Heart right ventricle (tissue), 16 donors: ENCODE measurements at regions not wholly inside any gene's neighbourhood (a gene's known extent, or its start where the extent isn't known, plus 50 kb on each side); places are given as distances from the start of the nearest gene placed in this dataset.

Experiments
- ATAC-seq, 8 donors: fragments of 200-7000 bp; cut with Tn5 transposase; one replicate each; pipeline ENCODE4 v1.9.1; 2020; ENCODE audit warnings: mild to moderate bottlenecking in 8 of 8, moderate library complexity in 8 of 8, moderate number of reproducible peaks in 1 of 8
- DNase-seq, 2 donors: peaks; one replicate each; pipeline ENCODE4 v3.0.0-alpha.2; 2020
- H3K27ac ChIP-seq, 10 donors: fragments of 200-600 bp; sonication (generic) in 2 of 10; one replicate each; pipeline versions ENCODE4 v1.5.0 to v1.8.0; 2020 to 2022; ENCODE audit warnings: mild to moderate bottlenecking in 3 of 10
- H3K27me3 ChIP-seq, 7 donors: fragments of 200-600 bp; one replicate each; pipeline ENCODE4 v1.8.0; 2021 to 2022; ENCODE audit warnings: mild to moderate bottlenecking in 2 of 7
- H3K36me3 ChIP-seq, 9 donors: fragments of 200-600 bp; sonication (generic) in 1 of 9; one replicate each; pipeline versions ENCODE4 v1.5.0 to v1.8.0; 2020 to 2022; ENCODE audit warnings: mild to moderate bottlenecking in 2 of 9
- H3K4me1 ChIP-seq, 9 donors: fragments of 200-600 bp; sonication (generic) in 1 of 9; one replicate each; pipeline versions ENCODE4 v1.5.0 to v1.8.0; 2020 to 2022; ENCODE audit warnings: mild to moderate bottlenecking in 4 of 9
- H3K4me3 ChIP-seq, 10 donors: fragments of 200-600 bp; sonication (generic) in 2 of 10; one replicate each; pipeline versions ENCODE4 v1.5.0 to v1.8.0; 2020 to 2022; ENCODE audit warnings: mild to moderate bottlenecking in 7 of 10, moderate library complexity in 2 of 10
- H3K9me3 ChIP-seq, 11 donors: fragments of 200-600 bp in 10 of 11; sonication (generic) in 2 of 11; one replicate each; pipeline versions ENCODE4 v1.5.0 to v1.8.0; 2013 to 2022; ENCODE audit warnings: mild to moderate bottlenecking in 2 of 11, control low read depth in 1 of 11, moderate library complexity in 1 of 11
- WGBS, 2 donors: extraction: QIAGEN DNeasy Blood & Tissue Kit; methylation state at CpG; one replicate each; pipeline ENCODE4 v1.1.7; 2013; ENCODE audit warnings: inconsistent platforms in 1 of 2; 5-methylcytosine and 5-hydroxymethylcytosine counted together
- intact Hi-C, 10 donors: fragments of 100-400 bp; cut with DNase I; formaldehyde crosslinking; loops; one replicate each; pipeline versions ENCODE4 v1.11.1 to v1.14.2; 2022
- TF ChIP-seq, protein P1 (sequence below), 9 donors: fragments of 200-600 bp; sonication (generic) in 2 of 9; IDR thresholded peaks; one replicate each; pipeline versions ENCODE4 v1.5.0 to v1.8.0; 2021 to 2022; ENCODE audit warnings: antibody characterized with exemption in 9 of 9, mild to moderate bottlenecking in 5 of 9, moderate library complexity in 1 of 9
- donor health status: Arrhythmogenic right ventricular cardiomyopathy.
- donor health status: ischemic (EF 13 %, LVEDD 7.1; RV severe dilation, severe dysfunction).
- donor health status: healthy with polysubstance abuse.
- donor health status: DM: no; HTN: yes; CAD: no.
- donor health status: DM: no; HTN: no; CAD: no.
- donor health status: ischemic (EF 25% LVEDD 6.9; RV normal size, moderate dysfunction).
- donor health status: ischemic (EF 25% LVEDD 5.7; RV mildly dilated, moderate dysfunction).
- donor health status: healthy.
- donor health status: DM: yes; HTN: yes; CAD: no.
- donor health status: Ischemic cardiomyopathy.
- donor health status: ischemic (EF 35%, LVEDD 5.7; RV mildly dilated, moderate dysfunction).
- donor health status: nonischemic (EF 11% LVEDD 7.7; RV severe dilation, severe dysfunction).
- donor health status: DM: yes; HTN: yes; CAD: no.
- donor health status: PGD.
- donor health status: ischemic (EF 29% LVEDD 5.4; RV normal size, mild dysfunction).
- donor health status: nonischemic (EF 23%, LVEDD 6.1; RV moderate dilation, normal function).

DNA sequence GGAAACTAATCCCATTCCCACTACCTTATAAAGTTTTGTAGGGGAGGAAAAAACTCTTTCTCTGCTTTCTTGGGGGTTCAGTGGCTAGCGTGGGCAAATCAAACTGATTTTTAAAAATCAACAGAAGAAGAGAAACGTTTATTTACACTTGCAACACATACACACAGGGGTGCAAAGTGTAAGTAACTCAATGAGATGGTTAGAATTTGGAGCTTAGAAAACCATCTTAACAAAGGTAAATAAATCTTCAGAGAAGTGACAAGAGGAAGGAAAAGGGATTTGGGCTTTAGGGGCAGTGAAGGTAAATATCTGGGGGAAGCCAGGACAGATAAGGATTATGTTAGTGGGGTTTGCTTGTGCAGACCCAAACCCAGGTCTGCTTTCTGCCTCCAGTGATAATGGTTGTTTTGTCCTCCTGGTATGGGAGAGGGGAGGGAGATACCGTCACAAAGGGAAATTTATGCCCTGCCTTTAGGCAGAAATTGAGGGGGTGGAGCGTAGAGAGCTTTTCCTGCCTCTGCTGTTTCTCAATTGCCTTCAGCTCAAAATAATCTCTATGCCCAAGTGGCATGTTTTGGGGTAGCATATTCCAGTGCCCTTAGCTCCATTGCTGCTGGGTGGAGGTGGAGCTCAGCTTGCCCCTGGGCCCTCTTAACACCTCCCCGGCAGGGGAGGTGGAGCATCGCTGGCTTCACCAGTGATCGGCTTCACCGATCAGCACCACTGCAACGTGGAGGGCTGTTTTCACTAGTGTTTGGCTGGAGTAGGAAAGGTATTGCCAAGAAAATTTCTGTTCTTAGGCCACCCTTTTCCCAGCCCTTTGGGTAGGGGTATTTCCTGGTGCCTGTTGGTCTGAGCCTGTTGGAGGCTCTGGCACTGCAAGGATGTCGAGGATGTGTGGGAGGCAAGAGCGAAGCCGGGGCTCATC lies 92.2 kb downstream of the TEX51 start:
- Histone ChIP-seq H3K4me3 (no peak overlapping the region), H3K36me3 (no peaks in the 10 kb centered on the region), H3K9me3 (peaks cover 0 to 5% (median 0%) of the 10 kb centered on the region in 11 donors), H3K27ac (no peak overlapping the region), H3K27me3 (peaks cover 0 to 37% (median 10%) of the 10 kb centered on the region in 7 donors), H3K4me1 (no peaks in the 10 kb centered on the region)
- WGBS, 2 donors = 61 to 66% methylated on average over 12 of the region's 12 CpGs
- DNase-seq (no peak), ATAC-seq (no peak)
- TF ChIP-seq, protein P1, sequence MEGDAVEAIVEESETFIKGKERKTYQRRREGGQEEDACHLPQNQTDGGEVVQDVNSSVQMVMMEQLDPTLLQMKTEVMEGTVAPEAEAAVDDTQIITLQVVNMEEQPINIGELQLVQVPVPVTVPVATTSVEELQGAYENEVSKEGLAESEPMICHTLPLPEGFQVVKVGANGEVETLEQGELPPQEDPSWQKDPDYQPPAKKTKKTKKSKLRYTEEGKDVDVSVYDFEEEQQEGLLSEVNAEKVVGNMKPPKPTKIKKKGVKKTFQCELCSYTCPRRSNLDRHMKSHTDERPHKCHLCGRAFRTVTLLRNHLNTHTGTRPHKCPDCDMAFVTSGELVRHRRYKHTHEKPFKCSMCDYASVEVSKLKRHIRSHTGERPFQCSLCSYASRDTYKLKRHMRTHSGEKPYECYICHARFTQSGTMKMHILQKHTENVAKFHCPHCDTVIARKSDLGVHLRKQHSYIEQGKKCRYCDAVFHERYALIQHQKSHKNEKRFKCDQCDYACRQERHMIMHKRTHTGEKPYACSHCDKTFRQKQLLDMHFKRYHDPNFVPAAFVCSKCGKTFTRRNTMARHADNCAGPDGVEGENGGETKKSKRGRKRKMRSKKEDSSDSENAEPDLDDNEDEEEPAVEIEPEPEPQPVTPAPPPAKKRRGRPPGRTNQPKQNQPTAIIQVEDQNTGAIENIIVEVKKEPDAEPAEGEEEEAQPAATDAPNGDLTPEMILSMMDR (IDR thresholded peaks at IDR 0.05) = no peak
- intact Hi-C loops = no loop called here

DNA sequence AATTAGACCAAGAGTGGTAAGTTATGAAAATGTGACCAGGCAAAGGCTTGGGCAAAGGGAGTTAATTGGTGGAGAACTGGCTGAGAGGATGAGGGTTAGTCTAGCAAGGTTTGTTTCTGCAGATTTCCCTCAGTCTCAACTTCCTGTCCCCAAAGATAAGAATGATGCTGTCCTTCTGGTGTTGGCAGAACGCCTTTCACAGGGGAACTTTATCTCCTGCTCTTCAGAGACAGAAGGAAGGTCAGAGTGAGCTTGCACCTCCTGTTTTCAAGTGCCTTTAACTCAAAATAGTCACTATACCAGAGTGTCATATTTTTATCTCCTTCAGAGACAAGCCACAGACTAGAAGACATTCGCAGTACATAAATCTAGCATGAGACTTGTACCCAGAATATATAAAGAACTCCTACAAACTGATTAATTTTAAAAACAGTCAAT lies 95.7 kb downstream of the TEX51 start:
- DNase-seq = no peak
- H3K9me3 ChIP-seq = peaks cover 0 to 5% (median 0%) of the 10 kb centered on the region in 11 donors
- no peak overlapping the region for H3K4me3 ChIP-seq
- WGBS, 2 donors = 19 to 28% methylated on average over 2 of the region's 2 CpGs
- intact Hi-C loops = no loop called here
- H3K36me3 ChIP-seq = no peaks in the 10 kb centered on the region
- peaks cover 0 to 31% (median 10%) of the 10 kb centered on the region in 7 donors for H3K27me3 ChIP-seq
- ATAC-seq = no peak
- TF ChIP-seq, protein P1 (IDR thresholded peaks at IDR 0.05) = no peak
- H3K4me1 ChIP-seq = no peaks in the 10 kb centered on the region
- no peak overlapping the region for H3K27ac ChIP-seq

DNA sequence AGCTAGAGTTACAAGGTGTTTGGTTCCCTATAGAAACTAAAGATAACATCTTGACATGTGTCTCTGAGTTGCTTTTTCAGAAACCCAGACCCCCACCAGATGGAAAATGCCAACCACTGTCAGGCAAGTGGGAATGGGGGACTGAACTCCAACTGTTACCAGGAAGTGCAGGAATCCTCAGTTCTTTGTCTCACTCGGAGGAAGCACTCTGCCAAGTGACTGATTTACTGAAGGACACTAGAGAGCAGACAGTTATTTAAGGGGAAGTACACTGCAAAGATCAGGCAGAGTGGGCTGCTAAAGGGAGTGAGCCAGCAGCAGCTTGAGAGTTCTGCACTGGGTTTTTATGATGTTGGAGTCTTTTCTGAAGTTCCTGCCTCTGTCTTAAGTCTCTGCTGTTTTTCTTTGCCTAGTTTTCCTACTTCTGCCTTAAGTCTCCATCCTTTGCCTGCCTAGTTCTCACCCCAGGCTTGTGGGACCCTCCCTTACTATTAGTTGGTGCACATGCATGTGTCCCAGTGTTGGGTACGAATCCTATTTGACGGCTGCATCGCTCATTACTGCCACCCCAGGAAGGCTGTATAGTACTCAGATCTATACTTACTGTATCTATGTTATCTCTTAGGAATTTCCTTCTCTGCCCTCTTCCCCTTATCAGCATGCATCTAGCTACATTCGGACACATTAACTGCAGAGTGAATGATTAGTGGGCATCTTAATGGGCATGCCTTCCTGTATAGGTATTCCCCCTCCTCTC lies 97.1 kb downstream of the TEX51 start:
- no peaks in the 10 kb centered on the region for H3K36me3 ChIP-seq
- no peaks in the 10 kb centered on the region for H3K4me1 ChIP-seq
- DNase-seq = no peak
- H3K27ac ChIP-seq = no peak overlapping the region
- H3K27me3 ChIP-seq = peaks cover 0 to 24% (median 8%) of the 10 kb centered on the region in 7 donors
- ATAC-seq = no peak
- WGBS, 2 donors = 44 to 46% methylated on average over 5 of the region's 5 CpGs
- no peaks in the 10 kb centered on the region for H3K9me3 ChIP-seq
- TF ChIP-seq, protein P1 (IDR thresholded peaks at IDR 0.05) = no peak
- intact Hi-C loops = no loop called here
- H3K4me3 ChIP-seq = no peak overlapping the region

DNA sequence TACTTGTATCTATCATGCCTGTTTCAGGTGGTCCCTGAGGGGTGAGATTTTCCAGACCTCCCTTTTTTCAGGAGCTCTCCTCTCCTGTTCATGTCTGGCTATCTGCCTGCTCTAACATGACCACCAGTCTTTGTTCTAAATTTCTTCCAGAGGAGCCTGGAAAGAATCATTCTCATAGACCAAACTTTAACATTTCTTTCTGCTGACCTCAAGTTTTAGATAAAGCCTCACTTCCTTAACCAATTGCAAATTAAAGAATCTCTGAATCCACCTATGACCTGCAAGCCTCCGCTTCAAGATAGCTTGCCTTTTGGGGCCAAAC lies 97.6 kb downstream of the TEX51 start:
- ATAC-seq (no peak), DNase-seq (no peak)
- Histone ChIP-seq H3K9me3 (no peaks in the 10 kb centered on the region), H3K36me3 (no peaks in the 10 kb centered on the region), H3K4me1 (no peaks in the 10 kb centered on the region), H3K27ac (no peak overlapping the region), H3K4me3 (no peak overlapping the region), H3K27me3 (peaks cover 0 to 19% (median 3%) of the 10 kb centered on the region in 7 donors)
- TF ChIP-seq, protein P1 (IDR thresholded peaks at IDR 0.05) = no peak
- WGBS, 2 donors = 82 to 88% methylated on average over 1 of the region's 1 CpG
- intact Hi-C loops = no loop called here
